ENCODE measurements at regions not wholly inside any gene's neighbourhood (a gene's known extent, or its start where the extent isn't known, plus 50 kb on each side); places are given as distances from the start of the nearest gene placed in this dataset.

- TF ChIP-seq CTCF (IDR thresholded peaks at IDR 0.05): no peak
- TF ChIP-seq EP300 (IDR thresholded peaks at IDR 0.05): no peak
- TF ChIP-seq POLR2A (IDR thresholded peaks at IDR 0.05): no peak
- TF ChIP-seq POLR2AphosphoS5 (IDR thresholded peaks at IDR 0.05): no peak
These were observed 615.1 kb upstream of the SGCD start for GRCh38 chr5:155711882-155712281.
